Muscle of back (tissue), 3 donors: ENCODE measurements at regions not wholly inside any gene's neighbourhood (a gene's known extent, or its start where the extent isn't known, plus 50 kb on each side); places are given as distances from the start of the nearest gene placed in this dataset.
A peak's percentile ranks its signal among the peaks of the same experiment; 100 is the strongest.
"Not testable (repeated sequence)": the region's sequence is repeated elsewhere in the genome, so short reads cannot be mapped to it uniquely, and the experiment has no call there.

Source experiments
- DNase-seq, 3 donors: peaks; one replicate each; pipeline versions ENCODE4 v3.0.0 to v3.0.0-alpha.2; 2013

DNA sequence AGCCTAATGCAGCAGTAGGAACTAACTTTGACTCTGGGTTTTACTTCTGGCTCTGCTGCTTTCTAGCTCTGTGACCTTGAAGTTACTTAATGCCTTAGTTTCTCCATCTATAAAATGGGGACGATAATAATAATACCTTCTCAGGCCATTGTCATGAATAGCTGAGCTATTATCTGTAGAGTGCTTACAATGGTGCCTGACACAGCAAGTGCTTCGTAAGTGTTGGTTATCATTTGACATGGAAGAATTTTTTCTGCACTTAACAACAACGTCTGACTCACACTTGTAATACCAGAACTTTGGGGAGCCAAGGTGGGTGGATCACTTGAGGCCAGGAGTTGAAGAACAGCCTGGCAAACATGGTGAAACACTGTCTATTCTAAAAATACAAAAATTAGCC, 140.5 kb downstream of the ARL4A start:
- DNase-seq, result no peak

DNA sequence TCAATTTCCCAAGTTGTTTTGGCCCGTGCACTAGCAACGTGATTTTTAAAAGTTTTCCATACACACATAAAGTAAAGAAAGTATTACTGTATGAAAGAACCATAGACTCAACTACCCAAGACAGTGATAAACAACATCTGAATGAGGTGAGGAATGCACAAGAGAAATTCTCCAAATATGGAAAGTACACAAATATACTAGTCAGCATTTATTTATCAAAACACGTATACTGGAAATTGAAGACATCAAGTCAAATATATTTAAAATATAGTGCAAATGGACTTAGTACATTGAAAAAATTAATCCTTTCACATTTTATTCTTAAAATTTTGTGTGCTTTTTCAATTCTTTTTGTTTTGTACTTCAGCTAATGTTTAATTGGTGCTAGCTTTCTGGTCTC, 143.6 kb downstream of the ARL4A start:
- DNase-seq, result peak in 2 of 3 donors; percentile 2 to 26

DNA sequence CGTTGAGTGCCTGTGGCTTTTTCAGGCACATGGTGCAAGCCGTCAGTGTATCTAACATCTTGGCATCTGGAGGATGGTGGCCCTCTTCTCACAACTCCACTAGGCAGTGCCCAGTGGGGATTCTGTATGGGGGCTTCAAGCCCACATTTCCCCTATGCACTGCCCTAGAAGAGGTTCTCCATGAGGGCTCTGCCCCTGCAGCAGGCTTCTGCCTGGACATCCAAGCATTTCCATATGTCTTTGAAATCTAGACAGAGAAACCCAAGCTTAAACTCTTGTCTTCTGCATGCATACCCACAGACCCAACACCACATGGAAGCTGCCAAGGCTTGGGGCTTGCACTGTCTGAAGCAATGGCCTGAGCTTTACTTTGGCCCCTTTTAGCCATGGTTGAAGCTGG, 146.4 kb downstream of the ARL4A start:
- no peak for DNase-seq

- DNase-seq, result no peak
Measured at GRCh38 chr7:12834782-12835181, 147.3 kb downstream of the ARL4A start.

DNA sequence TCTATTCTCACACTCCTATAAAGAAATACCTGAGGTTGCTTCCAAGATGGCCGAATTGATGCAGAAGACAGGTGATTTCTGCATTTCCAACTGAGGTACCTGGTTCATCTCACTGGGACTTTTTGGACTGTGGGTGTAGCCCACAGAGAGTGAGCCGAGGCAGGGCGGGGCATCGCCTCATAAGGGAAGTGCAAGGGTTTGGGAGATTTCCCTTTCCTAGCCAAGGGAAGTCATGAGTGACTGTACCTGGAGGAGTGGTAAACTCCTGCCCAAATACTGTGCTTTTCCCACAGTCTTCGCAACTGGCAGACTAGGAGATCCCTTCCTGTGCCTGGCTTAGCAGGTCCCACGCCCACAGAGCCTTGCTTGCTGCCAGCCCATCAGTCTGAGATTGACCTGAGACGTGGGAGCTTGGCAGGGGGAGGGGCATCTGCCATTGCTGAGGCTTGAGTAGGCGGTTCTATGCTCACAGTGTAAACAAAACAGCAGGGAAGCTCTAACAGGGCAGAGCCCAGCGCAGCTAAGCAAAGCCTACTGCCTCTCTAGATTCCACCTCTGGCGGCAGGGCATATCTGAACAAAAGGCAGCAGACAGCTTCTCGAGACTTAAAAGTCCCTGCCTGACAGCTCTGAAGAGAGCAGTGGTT, 152.2 kb downstream of the ARL4A start:
- DNase-seq, result no peak

GRCh38 chr7:12844732-12845131, 157.3 kb downstream of the ARL4A start:
- DNase-seq, result not testable (repeated sequence)

DNA sequence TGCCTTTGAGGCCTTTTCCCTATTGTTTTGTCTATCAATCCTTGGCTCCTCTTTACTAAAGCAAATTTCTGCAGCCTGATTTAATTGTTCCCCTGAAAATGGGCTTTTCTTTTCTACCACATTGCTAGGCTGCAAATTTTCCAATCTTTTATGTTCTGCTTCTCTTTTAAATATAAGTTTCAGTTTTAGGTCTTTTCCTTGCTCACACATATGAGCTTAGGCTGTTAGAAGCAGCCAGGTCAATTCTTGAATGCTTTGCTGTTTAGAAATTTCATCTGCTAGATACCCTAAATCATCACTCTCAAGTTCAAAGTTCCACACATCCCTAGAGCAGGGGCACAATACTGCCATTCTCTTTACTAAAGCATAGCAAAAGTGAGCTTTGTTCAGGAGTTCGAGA, 159.6 kb downstream of the ARL4A start:
- no peak for DNase-seq

DNA sequence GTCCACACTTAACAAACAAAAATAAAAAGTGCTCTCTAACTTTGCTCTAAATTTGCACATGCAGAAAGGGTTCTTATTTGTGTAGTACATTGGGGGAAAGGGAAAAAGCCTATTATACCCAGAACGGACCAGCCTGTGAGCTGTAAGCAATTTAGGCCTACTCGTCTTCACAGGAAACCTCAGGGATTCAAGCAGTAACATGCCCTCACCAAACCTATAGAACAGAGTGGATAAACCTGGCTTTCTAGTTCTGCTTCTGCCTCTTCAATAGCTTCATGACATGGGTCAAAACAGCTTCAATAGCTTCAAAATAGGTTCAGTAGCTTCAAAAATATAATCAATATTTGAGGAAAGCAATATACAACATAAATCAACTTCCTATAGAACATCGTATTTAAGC, 163.7 kb downstream of the ARL4A start:
- DNase-seq, result no peak

DNA sequence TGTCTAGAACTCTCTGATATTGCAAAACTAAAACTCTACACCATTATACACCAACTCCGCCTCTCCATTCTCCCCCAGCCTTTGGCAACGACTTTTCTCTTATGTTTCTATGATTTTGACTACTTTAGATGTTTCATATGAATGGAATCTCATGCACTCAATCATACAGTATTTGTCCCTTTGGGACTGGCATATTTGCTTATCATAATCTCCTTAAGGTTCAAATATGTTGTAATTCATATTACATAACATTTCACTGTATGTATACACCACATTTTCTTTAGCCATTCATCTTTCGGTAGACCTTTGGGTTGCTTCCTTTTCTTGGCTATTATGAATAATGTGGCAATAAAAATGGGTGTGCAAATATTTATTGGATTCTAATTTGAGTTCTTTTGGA, 164.4 kb downstream of the ARL4A start:
- no peak for DNase-seq

GRCh38 chr7:12855036-12855435, 167.6 kb downstream of the ARL4A start:
- DNase-seq, result no peak

- no peak for DNase-seq
Measured at GRCh38 chr7:12859761-12860160, 172.3 kb downstream of the ARL4A start.

GRCh38 chr7:12861070-12861469, 173.6 kb downstream of the ARL4A start:
- peak in 2 of 3 donors; percentile 9 to 38 for DNase-seq

GRCh38 chr7:12862146-12862545, 174.7 kb downstream of the ARL4A start:
- DNase-seq, result no peak

GRCh38 chr7:12864470-12865046, 177.1 kb downstream of the ARL4A start:
- DNase-seq, result no peak

DNA sequence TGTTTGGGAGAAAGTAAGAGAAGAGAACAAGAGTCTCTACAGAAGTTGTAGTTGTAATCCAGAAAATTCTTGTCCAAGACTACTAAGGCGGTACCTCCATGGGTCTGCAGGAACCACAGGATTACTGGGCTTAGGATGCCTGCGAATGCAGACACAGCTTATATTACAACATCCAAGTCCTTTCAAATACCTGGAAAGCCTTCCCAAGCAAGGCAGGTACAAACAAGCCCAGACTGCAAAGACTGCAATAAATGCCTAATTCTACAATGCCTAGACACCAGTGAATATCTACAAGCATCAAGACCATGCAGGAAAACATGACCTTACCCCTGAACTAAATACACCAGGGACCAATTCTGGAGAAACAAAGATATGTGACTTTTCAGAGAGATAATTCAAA, 178.2 kb downstream of the ARL4A start:
- DNase-seq, result no peak

DNA sequence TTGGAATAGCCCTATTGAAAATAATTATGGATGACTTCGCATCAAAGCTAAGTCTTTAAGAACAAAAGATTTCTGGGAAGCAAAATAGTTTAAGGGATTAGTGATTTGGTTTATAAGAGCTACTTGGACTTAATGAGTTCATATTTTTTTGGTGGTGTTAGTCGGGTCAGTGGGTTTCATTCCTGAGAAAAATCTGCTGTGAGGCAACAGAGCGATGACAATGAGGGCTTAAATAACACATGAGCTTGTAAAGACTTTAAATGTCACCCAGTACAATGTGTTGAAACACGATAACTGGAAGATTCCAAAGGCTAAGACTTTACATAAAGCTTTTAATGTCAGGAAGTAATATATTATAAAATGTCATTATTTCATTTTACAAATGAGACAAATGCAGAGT, 178.8 kb downstream of the ARL4A start:
- no peak for DNase-seq

DNA sequence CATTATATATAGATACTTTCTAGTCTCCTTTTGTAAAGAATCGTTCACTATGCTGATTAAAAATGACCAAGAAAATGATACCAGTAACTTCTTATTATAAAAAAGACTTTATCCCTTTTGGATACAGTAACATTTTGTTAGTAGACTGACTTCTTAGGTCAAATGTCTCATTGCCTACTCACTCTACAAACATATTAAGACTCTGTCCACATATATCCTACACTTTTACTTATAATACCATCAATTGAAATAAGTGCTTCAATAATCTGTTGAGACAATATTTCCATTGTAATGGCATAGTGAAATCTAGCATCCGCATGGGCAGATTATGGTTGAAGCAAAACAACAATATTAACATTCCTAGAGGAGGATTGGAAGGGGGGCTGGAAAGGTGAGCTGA, 180.6 kb downstream of the ARL4A start:
- DNase-seq, result no peak

- no peak for DNase-seq
Measured at GRCh38 chr7:12870219-12870618, 182.8 kb downstream of the ARL4A start.

DNA sequence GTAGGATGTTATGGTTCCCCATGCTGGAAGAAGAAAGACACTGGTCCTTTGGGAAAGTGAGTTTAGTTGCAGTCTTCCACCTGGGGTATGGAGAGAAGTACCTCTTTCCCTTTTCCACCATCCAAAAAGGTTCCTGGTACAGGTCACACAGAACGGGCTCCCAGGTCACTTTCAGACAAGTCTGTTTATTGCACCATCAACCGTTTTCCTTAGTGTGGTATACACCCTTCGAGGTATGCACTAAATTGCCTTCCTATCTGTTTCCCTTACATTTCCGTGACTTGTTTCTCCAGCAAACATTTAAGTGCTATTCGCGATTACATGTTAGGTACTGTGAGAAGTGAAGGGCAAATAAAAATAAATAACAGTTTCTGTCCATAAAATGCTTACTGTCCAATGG, 185.1 kb downstream of the ARL4A start:
- DNase-seq, result no peak

DNA sequence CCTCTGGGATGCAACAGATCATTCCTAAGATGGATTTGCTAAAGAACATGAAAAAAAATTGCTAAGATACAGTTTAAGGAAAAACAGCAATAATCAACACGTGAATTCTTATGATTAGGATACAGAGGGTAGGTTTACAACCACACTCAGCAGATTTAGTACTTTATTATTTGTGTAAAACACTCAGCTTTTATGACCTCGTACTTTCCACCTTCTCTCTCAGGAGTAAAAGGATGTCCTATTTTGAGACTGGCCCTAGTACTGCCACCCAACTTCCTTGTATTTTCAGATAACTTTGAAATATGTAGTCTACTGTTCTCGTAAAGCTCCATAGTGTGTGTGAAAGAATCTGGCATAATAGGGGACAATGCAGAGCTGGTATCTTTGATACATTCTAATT, 186.1 kb downstream of the ARL4A start:
- DNase-seq, result no peak

- no peak for DNase-seq
Measured at GRCh38 chr7:12879139-12879538, 191.7 kb downstream of the ARL4A start.

DNA sequence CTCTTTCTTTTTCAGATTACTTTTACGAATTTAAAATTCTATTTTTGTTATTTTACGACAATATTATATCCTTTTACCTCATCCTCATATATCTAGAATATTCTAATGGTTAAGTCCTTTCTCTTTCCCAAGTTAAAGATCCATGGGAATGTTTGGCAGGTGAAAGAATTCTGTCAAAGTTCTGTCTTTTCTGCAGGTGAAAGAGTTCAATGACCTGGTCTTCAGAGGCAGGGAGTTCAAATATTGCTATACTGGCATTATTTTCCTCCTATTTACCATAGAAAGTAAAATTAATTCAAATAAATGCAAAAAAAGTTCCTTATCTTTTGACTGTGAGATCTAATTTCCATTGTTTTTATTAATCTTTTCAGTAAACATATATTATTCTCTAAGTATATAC, 194.3 kb downstream of the ARL4A start:
- no peak for DNase-seq

GRCh38 chr7:12882710-12883109, 195.3 kb downstream of the ARL4A start:
- DNase-seq, result no peak

DNA sequence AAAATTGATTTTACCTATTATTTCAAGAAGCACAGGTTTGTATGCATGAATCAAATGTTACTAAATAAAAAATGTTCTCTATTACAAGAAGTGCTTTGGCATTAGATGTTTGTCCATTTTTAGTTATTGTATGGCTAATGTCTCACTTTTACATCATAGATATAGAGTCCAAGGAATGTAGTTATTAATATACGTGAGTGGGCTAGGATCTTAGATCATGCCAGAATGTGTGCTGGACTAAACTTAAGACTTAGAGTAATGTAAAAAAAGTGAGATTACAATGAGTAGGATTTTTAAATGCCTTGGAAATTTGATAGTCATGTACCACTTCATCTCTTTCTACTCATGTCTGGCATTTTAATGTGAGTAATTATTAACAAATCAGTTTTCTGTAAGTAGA, 196.6 kb downstream of the ARL4A start:
- peak in 2 of 3 donors; percentile 6 to 16 for DNase-seq
